GM12878 (cell line): ENCODE measurements at regions not wholly inside any gene's neighbourhood (a gene's known extent, or its start where the extent isn't known, plus 50 kb on each side); places are given as distances from the start of the nearest gene placed in this dataset.

ENCODE experiments used
- ATAC-seq: fragments of 200-7000 bp; cut with Tn5 transposase; 3 replicates; pipeline ENCODE4 v1.9.1; 2020; ENCODE audit warnings: mild to moderate bottlenecking, moderate library complexity
- BruUV-seq: library from RNA; stranded (reverse); fragments of 400-500 nt; replicated peaks from 2 replicates; lab custom pipeline; 2021; lab: Mats Ljungman, UMichigan
- CTCF ChIA-PET: fragments of 300-600 bp; sonication (Branson Sonifier 250); formaldehyde crosslinking; extraction: SDS; loops from one replicate; lab custom pipeline; 2021; ENCODE audit warnings: inconsistent platforms; lab: Yijun Ruan, JAX
- POLR2A ChIA-PET: fragments of 350-600 bp; formaldehyde crosslinking; extraction: SDS; loops from one replicate; lab custom pipeline; 2021; ENCODE audit warnings: inconsistent platforms; lab: Charles Lee
- RAD21 ChIA-PET: fragments of 300-600 bp; sonication (Branson Sonifier 250); formaldehyde crosslinking; loops from one replicate; lab custom pipeline; 2023; ENCODE audit warnings: antibody characterized with exemption; ENCODE audit not compliant: unreplicated experiment; lab: Charles Lee
- SMC1A ChIA-PET: fragments of 300-600 bp; sonication (Branson Sonifier 250); formaldehyde crosslinking; loops from one replicate; lab custom pipeline; 2023; ENCODE audit not compliant: unreplicated experiment, uncharacterized antibody; lab: Charles Lee
- DNase-seq: peaks from one replicate; pipeline ENCODE4 v3.0.0-alpha.2; 2011; ENCODE audit warnings: low read depth, low spot score
- FAIRE-seq: peaks from 3 replicates; lab custom pipeline; 2011; peaks lifted over from hg19 to GRCh38; lab: Jason Lieb, UNC
- H2AFZ ChIP-seq: 2 replicates; pipeline ENCODE4 v1.6.0; 2011; ENCODE audit warnings: low read depth, low read length, control low read depth; ENCODE audit not compliant: control insufficient read depth
- H3K27ac ChIP-seq: 2 replicates; pipeline ENCODE4 v1.5.1; 2011; ENCODE audit warnings: control low read depth; ENCODE audit not compliant: control insufficient read depth, insufficient read depth
- H3K27me3 ChIP-seq, 2 experiments: replicated peaks in 1 of 2; 2 replicates each; pipeline versions ENCODE4 v1.6.0 to v1.6.1; 2011; ENCODE audit warnings: low read length in 1 of 2; ENCODE audit not compliant: control insufficient read depth in 2 of 2, insufficient read depth in 2 of 2
- H3K36me3 ChIP-seq, 2 experiments: 2 replicates each; pipeline ENCODE4 v1.5.1; 2011; ENCODE audit warnings: low read length in 1 of 2; ENCODE audit not compliant: control insufficient read depth in 2 of 2, insufficient read depth in 2 of 2
- H3K4me1 ChIP-seq: 2 replicates; pipeline ENCODE4 v1.6.1; 2011; ENCODE audit warnings: mild to moderate bottlenecking, low read length, moderate library complexity, mixed read lengths; ENCODE audit not compliant: control insufficient read depth, insufficient read depth
- H3K4me2 ChIP-seq: 2 replicates; pipeline ENCODE4 v1.6.0; 2011; ENCODE audit warnings: control low read depth; ENCODE audit not compliant: control insufficient read depth, insufficient read depth
- H3K4me3 ChIP-seq: fragments of 200-600 bp; sonication (generic); 2 replicates; pipeline ENCODE4 v1.5.1; 2016
- H3K79me2 ChIP-seq: 2 replicates; pipeline ENCODE4 v1.6.0; 2011; ENCODE audit warnings: low read length; ENCODE audit not compliant: control insufficient read depth, insufficient read depth
- H3K9ac ChIP-seq: 2 replicates; pipeline ENCODE4 v1.8.0; 2011; ENCODE audit warnings: low read length, control low read depth, mixed read lengths; ENCODE audit not compliant: control insufficient read depth, insufficient read depth
- H3K9me3 ChIP-seq: replicated peaks from 3 replicates; pipeline ENCODE4 v1.5.1; 2011; ENCODE audit warnings: mild to moderate bottlenecking, low read length; ENCODE audit not compliant: control insufficient read depth, insufficient read depth
- H4K20me1 ChIP-seq: 2 replicates; pipeline ENCODE4 v1.6.0; 2011; ENCODE audit not compliant: control insufficient read depth, insufficient read depth
- CEBPB ChIP-seq, 2 experiments: fragments of 150-350 bp in 1 of 2; IDR thresholded peaks; 2 replicates each; pipeline ENCODE4 v1.6.1; 2012 to 2014; ENCODE audit warnings: low read depth in 2 of 2, low read length in 2 of 2, borderline replicate concordance in 1 of 2, inconsistent platforms in 1 of 2
- EP300 ChIP-seq, 2 experiments: fragments of 150-350 bp in 1 of 2; IDR thresholded peaks; 2 replicates each; pipeline ENCODE4 v1.6.1; 2011 to 2012; ENCODE audit warnings: low read depth in 2 of 2, low read length in 2 of 2, borderline replicate concordance in 1 of 2, improper control_type of control experiment in 1 of 2, inconsistent platforms in 1 of 2; ENCODE audit not compliant: control insufficient read depth in 1 of 2
- FOXM1 ChIP-seq: IDR thresholded peaks from 2 replicates; pipeline ENCODE4 v1.6.1; 2012; ENCODE audit warnings: low read depth, mild to moderate bottlenecking, inconsistent platforms, low read length, moderate library complexity
- MAX ChIP-seq: IDR thresholded peaks from 2 replicates; pipeline ENCODE4 v1.6.1; 2012; ENCODE audit warnings: low read depth, low read length, improper control_type of control experiment
- NRF1 ChIP-seq: conservative IDR thresholded peaks from 2 replicates; pipeline ENCODE4 v1.6.1; 2011; ENCODE audit warnings: mild to moderate bottlenecking, low read depth, low read length, improper control_type of control experiment
- PKNOX1 ChIP-seq: fragments of 450-650 bp; IDR thresholded peaks from 2 replicates; pipeline ENCODE4 v1.6.1; 2016; ENCODE audit warnings: mild to moderate bottlenecking
- PML ChIP-seq: IDR thresholded peaks from 2 replicates; pipeline ENCODE4 v1.6.1; 2012; ENCODE audit warnings: low read length, inconsistent platforms
- SP1 ChIP-seq: IDR thresholded peaks from one replicate; pipeline ENCODE4 v1.6.1; 2011; ENCODE audit warnings: low read depth, low read length
- STAT1 ChIP-seq: fragments of 450-650 bp; conservative IDR thresholded peaks from 2 replicates; pipeline ENCODE4 v1.6.1; 2014; ENCODE audit warnings: antibody characterized with exemption, mild to moderate bottlenecking
- WGBS: methylation state at CpG from one replicate; pipeline ENCODE4 v1.1.6; 2016; ENCODE audit warnings: low lambda C conversion rate; ENCODE audit not compliant: insufficient replicate concordance, insufficient coverage; ENCODE audit errors: missing lambda C conversion rate; 5-methylcytosine and 5-hydroxymethylcytosine counted together
- in situ Hi-C: fragments of 300-500 bp; cut with MboI; formaldehyde crosslinking; loops from 9 replicates; pipeline ENCODE4 v1.14.3; 2018; ENCODE audit warnings: mixed read lengths
- intact Hi-C: fragments of 100-400 bp; cut with micrococcal nuclease; formaldehyde crosslinking; loops from one replicate; pipeline ENCODE4 v1.14.2; 2022; ENCODE audit not compliant: unreplicated experiment
- TF ChIP-seq, protein P1 (sequence below): fragments of 450-650 bp; IDR thresholded peaks from 2 replicates; pipeline ENCODE4 v1.6.1; 2017; ENCODE audit warnings: antibody characterized with exemption, mild to moderate bottlenecking, moderate library complexity

GRCh38 chr5:113719549-113719948, 206.1 kb downstream of the YTHDC2 start:
- H3K27ac ChIP-seq, result no peak overlapping the region
- BruUV-seq, result no TSS peak
- no peak for ATAC-seq
- 0% methylated on average over 1 of the region's 1 CpG for WGBS
- H3K4me2 ChIP-seq, result no peak overlapping the region
- no peak for FAIRE-seq
- intact Hi-C loops, result no loop called here
- no peaks in the 10 kb centered on the region for H3K27me3 ChIP-seq
- ChIA-PET CTCF (no interaction called here), SMC1A (no interaction called here), POLR2A (no interaction called here), RAD21 (no interaction called here)
- H4K20me1 ChIP-seq, result no peaks in the 10 kb centered on the region
- no peak overlapping the region for H3K4me3 ChIP-seq
- no peaks in the 10 kb centered on the region for H3K36me3 ChIP-seq
- no peaks in the 10 kb centered on the region for H3K9me3 ChIP-seq
- no peaks in the 10 kb centered on the region for H3K79me2 ChIP-seq
- no peaks in the 10 kb centered on the region for H3K4me1 ChIP-seq
- TF ChIP-seq NRF1 (no peak), PKNOX1 (no peak), SP1 (no peak), STAT1 (no peak), MAX (no peak), PML (no peak), EP300 (IDR thresholded peaks at IDR 0.05; ENCODE audit: borderline replicate concordance in 1 of 2, control insufficient read depth in 1 of 2, low read depth in 2 of 2, low read length in 2 of 2) (no peak), FOXM1 (no peak), CEBPB (IDR thresholded peaks at IDR 0.05; ENCODE audit: borderline replicate concordance in 1 of 2, low read depth in 2 of 2, low read length in 2 of 2) (no peak)
- TF ChIP-seq, protein P1, sequence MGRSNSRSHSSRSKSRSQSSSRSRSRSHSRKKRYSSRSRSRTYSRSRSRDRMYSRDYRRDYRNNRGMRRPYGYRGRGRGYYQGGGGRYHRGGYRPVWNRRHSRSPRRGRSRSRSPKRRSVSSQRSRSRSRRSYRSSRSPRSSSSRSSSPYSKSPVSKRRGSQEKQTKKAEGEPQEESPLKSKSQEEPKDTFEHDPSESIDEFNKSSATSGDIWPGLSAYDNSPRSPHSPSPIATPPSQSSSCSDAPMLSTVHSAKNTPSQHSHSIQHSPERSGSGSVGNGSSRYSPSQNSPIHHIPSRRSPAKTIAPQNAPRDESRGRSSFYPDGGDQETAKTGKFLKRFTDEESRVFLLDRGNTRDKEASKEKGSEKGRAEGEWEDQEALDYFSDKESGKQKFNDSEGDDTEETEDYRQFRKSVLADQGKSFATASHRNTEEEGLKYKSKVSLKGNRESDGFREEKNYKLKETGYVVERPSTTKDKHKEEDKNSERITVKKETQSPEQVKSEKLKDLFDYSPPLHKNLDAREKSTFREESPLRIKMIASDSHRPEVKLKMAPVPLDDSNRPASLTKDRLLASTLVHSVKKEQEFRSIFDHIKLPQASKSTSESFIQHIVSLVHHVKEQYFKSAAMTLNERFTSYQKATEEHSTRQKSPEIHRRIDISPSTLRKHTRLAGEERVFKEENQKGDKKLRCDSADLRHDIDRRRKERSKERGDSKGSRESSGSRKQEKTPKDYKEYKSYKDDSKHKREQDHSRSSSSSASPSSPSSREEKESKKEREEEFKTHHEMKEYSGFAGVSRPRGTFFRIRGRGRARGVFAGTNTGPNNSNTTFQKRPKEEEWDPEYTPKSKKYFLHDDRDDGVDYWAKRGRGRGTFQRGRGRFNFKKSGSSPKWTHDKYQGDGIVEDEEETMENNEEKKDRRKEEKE, result no peak
- H2AFZ ChIP-seq, result no peak overlapping the region
- DNase-seq, result no peak
- in situ Hi-C loops, result no loop called here
- no peak overlapping the region for H3K9ac ChIP-seq
